HepG2 (cell line): ENCODE measurements at regions not wholly inside any gene's neighbourhood (a gene's known extent, or its start where the extent isn't known, plus 50 kb on each side); places are given as distances from the start of the nearest gene placed in this dataset.

Experiments
- BRCA1 ChIP-seq: sonication (generic); formaldehyde crosslinking; IDR thresholded peaks from 2 replicates; pipeline ENCODE4 v1.4.0; 2020; ENCODE audit warnings: missing genetic modification reagents
- CHD4 ChIP-seq: fragments of 200-600 bp; sonication (generic); IDR thresholded peaks from 2 replicates; pipeline ENCODE4 v1.7.0; 2017; ENCODE audit warnings: mild to moderate bottlenecking, low read length, borderline replicate concordance
- FOXK1 ChIP-seq: sonication (generic); formaldehyde crosslinking; IDR thresholded peaks from 2 replicates; pipeline ENCODE4 v1.4.0; 2020; ENCODE audit warnings: low read depth, missing genetic modification reagents, borderline replicate concordance
- SMAD3 ChIP-seq: sonication (generic); formaldehyde crosslinking; IDR thresholded peaks from 2 replicates; pipeline ENCODE4 v1.4.0; 2020; ENCODE audit warnings: missing genetic modification reagents
- TCF7L2 ChIP-seq: IDR thresholded peaks from 2 replicates; pipeline ENCODE4 v1.6.1; 2011; ENCODE audit warnings: mild to moderate bottlenecking, low read depth, low read length, moderate library complexity
- TF ChIP-seq, protein P1 (sequence below): sonication (generic); formaldehyde crosslinking; IDR thresholded peaks from 2 replicates; pipeline ENCODE4 v1.5.0; 2020; ENCODE audit warnings: mild to moderate bottlenecking, missing genetic modification reagents, moderate library complexity

DNA sequence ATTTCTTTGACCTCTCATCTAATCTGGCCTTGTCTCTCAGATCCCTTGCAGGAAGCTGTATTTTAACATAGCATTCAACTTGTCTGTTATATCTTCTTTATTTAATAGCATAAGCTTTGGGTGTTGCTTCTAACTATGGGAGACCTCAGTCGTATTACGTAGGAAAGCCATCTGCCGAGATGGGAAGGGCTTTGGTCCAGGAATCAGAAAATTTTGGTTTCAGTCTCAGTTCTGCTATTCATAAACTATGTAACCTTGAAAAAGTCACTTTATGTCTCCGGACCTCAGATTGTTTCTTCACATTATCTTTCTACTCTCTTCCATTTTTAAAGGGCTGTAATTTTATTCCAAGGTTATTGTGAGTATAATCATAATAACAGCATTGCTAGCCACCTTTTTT lies 297.7 kb downstream of the SATB2 start:
- TF ChIP-seq TCF7L2 (no peak), FOXK1 (CRISPR knock-in tag) (no peak), BRCA1 (CRISPR knock-in tag) (no peak), CHD4 (no peak), SMAD3 (CRISPR knock-in tag) (no peak)
- TF ChIP-seq, protein P1, sequence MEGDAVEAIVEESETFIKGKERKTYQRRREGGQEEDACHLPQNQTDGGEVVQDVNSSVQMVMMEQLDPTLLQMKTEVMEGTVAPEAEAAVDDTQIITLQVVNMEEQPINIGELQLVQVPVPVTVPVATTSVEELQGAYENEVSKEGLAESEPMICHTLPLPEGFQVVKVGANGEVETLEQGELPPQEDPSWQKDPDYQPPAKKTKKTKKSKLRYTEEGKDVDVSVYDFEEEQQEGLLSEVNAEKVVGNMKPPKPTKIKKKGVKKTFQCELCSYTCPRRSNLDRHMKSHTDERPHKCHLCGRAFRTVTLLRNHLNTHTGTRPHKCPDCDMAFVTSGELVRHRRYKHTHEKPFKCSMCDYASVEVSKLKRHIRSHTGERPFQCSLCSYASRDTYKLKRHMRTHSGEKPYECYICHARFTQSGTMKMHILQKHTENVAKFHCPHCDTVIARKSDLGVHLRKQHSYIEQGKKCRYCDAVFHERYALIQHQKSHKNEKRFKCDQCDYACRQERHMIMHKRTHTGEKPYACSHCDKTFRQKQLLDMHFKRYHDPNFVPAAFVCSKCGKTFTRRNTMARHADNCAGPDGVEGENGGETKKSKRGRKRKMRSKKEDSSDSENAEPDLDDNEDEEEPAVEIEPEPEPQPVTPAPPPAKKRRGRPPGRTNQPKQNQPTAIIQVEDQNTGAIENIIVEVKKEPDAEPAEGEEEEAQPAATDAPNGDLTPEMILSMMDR (CRISPR knock-in tag): no peak
